GM18909 (cell line): ENCODE measurements at regions not wholly inside any gene's neighbourhood (a gene's known extent, or its start where the extent isn't known, plus 50 kb on each side); places are given as distances from the start of the nearest gene placed in this dataset.
"Not testable (repeated sequence)": the region's sequence is repeated elsewhere in the genome, so short reads cannot be mapped to it uniquely, and the experiment has no call there.

Experiments used
- ATAC-seq: cut with Tn5 transposase; IDR thresholded peaks from one replicate; pipeline ENCODE4 v1.9.1; 2021; ENCODE audit warnings: mild to moderate bottlenecking; ENCODE audit not compliant: unreplicated experiment, poor library complexity

DNA sequence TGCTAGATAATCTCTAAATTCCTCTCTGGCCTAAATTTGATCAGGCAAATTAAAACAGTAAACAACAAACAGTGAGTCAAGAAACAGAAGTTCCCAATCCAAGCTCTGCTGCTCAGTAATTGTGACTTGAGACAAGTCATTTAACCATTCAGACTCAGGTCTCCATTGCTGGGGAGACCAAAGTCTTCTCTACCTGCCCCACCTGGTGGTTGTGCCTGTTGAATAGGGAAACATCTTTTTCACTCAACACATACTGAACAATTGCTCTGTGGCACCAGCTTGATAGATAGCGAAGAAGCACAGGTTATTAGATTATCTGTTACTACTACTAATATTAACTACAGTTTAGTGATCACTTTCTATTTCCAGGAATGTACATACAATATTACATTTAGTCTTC lies 112.1 kb upstream of the EOLA2 start:
- no peak for ATAC-seq

GRCh38 chrX:150051096-150051495 lies 112.8 kb upstream of the EOLA2 start:
- ATAC-seq = no peak

DNA sequence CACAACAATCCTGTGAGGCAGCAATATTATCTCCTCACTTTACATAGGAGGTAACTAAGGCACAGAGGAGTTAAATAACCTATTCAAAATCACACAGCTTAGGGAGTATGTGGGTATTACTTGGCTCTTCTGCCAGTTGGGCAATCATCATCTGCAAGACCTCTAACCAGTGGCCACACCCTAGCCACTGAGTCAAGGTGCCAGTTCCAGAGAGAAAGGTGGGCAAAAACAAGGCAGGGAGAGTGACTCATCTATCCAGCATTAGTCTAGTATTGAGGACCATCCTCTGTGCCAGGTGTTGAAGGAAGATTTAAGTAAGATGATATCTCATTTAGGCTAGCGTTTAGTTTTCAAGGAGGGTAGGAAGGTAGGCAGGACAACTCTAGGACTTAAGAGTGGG lies 113.9 kb upstream of the EOLA2 start:
- no peak for ATAC-seq

GRCh38 chrX:150058728-150059127 lies 120.4 kb upstream of the EOLA2 start:
- no peak for ATAC-seq

DNA sequence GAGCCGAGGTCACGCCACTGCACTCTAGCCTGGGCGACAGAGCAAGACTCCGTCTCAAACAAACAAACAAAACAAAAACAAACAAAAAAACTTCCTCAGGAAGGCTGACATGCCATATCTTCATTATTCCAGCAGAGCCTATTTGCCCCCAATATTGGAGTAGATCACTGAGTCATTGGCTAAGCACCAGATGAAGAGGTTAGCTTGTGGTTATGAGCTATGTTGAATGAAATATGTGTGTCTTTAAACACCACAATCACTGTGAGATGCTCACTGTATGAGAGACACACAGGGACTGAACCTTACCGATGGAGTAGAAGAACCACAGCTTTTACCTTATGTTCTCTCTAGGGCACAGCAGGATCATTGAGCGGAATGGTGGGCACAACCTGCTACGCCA lies 122.1 kb upstream of the EOLA2 start:
- ATAC-seq = no peak

DNA sequence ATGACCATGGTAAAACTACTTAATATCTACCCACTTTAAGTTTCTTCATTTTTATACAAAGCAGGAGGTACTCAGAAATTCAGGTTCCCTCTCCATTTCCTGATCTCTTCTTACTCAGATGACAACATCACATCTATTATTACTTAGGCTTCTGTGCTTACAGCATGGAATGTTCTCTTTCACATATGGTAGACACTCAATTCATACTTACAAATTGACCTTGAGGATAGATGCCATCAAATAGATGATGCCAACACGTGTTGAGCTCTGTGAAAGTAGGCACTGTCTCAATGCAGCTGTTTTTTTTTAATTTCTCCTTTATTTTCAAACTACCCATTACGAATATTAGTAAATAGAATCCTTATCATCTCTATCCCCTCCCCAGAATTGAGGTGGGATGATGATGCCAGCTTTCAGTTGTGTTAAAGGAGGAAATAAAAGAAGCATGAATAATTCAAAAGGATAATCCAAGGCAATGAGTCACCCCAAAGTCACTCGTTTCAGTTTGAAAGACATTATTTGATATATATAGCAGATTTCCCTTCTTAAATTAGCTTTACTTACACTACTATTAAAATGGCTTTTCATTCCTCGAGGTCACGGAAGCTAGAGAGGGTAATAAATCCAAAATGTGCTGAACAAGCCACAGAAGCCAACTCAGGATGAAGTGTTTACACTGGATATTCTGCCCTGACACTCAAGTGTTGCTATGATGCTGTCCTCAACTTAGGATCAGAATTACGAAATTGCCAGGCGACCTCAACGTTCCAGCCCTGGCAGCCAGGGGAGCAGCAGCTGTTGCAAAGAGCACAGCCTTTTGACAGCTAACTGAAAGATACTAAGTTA lies 124.2 kb upstream of the EOLA2 start:
- ATAC-seq = no peak

DNA sequence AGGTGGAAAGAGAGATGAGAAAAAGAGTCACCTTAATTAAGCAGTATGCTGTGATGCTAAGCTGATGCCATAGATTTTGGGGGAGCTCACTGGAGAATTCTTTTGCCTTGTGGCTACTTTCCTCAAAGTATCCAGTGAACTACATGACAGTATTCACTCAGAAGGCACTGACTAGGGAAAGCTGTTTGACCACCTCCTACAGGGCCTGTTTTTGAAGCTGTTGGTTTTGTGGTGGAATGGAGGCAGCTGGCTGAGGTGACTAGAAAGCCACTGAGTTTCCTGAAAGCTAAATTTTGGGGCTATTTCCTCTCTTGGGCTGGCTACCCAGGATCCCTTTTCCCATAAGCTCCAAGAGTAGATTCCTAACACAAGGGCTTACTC lies 124.8 kb upstream of the EOLA2 start:
- ATAC-seq = no peak

DNA sequence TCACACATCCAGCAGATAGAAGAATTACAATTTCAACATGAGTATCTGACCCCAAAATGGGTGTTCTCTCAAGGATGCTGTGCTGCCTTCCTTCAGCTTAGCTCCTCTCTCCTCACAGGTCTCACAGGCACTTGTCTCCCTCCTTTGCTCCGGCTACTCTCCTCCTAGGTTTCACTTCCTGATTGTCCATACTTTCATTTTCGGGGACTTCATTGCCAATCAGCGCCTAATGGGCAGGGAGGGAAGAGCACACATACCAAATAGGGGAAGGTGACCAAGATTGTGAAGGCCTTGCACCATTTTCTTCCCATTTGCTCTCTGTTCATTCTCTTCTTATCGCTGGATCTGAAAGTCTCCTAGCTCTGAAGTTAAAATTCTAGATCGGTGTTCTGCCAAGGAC lies 125.4 kb upstream of the EOLA2 start:
- no peak for ATAC-seq

- no peak for ATAC-seq
Observed at GRCh38 chrX:150074175-150074574, 135.9 kb upstream of the EOLA2 start.

DNA sequence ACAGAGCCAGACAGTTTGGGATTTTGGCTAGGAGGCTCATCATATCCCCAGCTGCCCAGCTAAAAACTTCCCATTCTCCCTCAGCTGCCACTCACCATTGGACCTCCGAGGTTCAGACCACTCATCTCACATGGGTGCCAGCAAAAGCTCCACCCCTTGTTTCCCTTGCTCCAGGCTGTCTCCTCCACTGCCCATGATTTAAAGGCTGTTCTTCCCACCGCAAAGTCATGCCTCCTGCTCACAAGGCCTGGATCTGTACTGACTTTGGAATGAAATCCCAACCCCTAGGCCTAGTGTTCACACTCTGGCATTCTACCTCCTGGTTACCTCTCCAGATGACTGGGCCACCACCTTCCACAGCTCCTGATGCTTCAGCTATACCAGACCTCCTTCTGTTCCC lies 142.2 kb upstream of the EOLA2 start:
- no peak for ATAC-seq

DNA sequence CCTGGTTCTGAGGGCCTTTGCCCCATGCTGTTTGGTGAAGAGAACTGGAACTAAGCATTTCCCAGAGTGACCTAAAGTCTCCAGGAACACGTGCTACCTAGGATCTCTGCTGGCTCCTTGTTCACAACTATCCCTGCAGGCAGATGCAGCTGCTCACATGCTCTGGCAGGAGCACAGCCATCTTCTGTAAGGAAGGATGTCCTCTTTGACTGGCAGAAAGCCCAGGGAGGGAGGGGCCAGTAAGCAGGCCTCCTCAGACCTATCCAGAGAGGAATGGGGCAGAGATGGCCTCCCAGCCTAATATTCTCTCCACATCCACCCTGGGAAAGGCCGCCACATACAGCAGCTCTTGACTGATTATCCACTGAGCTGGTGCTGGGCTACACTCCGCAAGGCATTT lies 142.8 kb upstream of the EOLA2 start:
- ATAC-seq = no peak

GRCh38 chrX:150084496-150085229 lies 146.4 kb upstream of the EOLA2 start:
- no peak for ATAC-seq

- ATAC-seq = no peak
Observed at GRCh38 chrX:150085881-150086280, 147.6 kb upstream of the EOLA2 start.

GRCh38 chrX:150086371-150086770 lies 148.1 kb upstream of the EOLA2 start:
- no peak for ATAC-seq

DNA sequence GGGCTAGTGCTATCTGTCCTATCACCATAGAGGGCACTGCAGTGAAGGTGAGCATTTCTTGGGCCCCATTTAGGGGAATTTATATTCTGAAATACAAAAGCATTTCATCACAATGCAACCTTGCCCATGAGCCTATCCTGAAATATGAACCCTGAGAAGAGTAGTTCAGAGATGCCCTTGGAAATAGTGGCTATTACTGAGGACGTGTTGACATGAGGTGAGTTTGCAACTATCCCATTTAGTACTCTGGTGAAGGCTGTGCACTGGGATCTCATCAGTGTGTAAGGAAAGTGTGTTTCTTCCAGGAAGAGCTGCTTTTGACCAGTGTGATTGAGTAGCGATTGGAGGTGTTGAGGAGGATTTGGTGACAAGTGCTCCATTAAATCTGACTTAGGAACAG lies 149.3 kb upstream of the EOLA2 start:
- no peak for ATAC-seq

- no peak for ATAC-seq
Observed at GRCh38 chrX:150088042-150088441, 149.8 kb upstream of the EOLA2 start.

GRCh38 chrX:150088766-150089518 lies 150.7 kb upstream of the EOLA2 start:
- ATAC-seq = no peak

- not testable (repeated sequence) for ATAC-seq
Observed at GRCh38 chrX:150091300-150091699, 153.0 kb upstream of the EOLA2 start.

GRCh38 chrX:150092549-150092948 lies 154.3 kb upstream of the EOLA2 start:
- ATAC-seq = no peak

DNA sequence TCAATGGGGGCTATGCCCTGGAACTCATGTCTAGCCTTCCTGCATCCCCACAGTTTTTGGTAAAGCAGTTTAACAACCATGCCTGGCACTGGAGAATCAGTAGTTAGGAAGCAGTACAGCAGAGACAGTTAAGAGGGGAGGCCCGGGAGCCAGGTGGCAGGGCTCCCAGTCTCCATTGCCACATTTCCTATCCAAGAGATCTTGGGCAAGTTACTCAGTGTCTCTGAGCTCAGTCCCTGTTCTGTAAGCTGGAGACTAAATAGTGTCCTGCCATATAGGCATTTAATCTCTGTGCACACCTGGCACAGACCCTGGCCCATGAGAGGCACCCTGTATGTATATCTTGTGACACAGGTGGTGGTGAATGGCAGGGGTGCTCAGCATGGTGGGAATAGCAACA lies 156.1 kb upstream of the EOLA2 start:
- no peak for ATAC-seq

GRCh38 chrX:150094996-150095395 lies 156.7 kb upstream of the EOLA2 start:
- no peak for ATAC-seq
